ENCODE measurements at regions not wholly inside any gene's neighbourhood (a gene's known extent, or its start where the extent isn't known, plus 50 kb on each side); places are given as distances from the start of the nearest gene placed in this dataset.
"Not testable (repeated sequence)": the region's sequence is repeated elsewhere in the genome, so short reads cannot be mapped to it uniquely, and the experiment has no call there.

GRCh38 chr20:51958099-51959065 is 156.1 kb upstream of the SALL4 start:
- no peak for DNase-seq (ENCODE audit: low spot score)

- DNase-seq (ENCODE audit: low spot score): no peak
Observed at GRCh38 chr20:51955756-51956155, 153.4 kb upstream of the SALL4 start.

GRCh38 chr20:51953731-51954340 is 151.5 kb upstream of the SALL4 start:
- no peak for DNase-seq (ENCODE audit: low spot score)

GRCh38 chr20:51950926-51951325 is 148.6 kb upstream of the SALL4 start:
- DNase-seq (ENCODE audit: low spot score): no peak

GRCh38 chr20:51946586-51946985 is 144.3 kb upstream of the SALL4 start:
- DNase-seq (ENCODE audit: low spot score): no peak

- no peak for DNase-seq (ENCODE audit: low spot score)
Observed at GRCh38 chr20:51945881-51946280, 143.6 kb upstream of the SALL4 start.

- DNase-seq (ENCODE audit: low spot score): no peak
Observed at GRCh38 chr20:51945177-51945576, 142.9 kb upstream of the SALL4 start.

GRCh38 chr20:51943761-51944160 is 141.4 kb upstream of the SALL4 start:
- no peak for DNase-seq (ENCODE audit: low spot score)

- not testable (repeated sequence) for DNase-seq (ENCODE audit: low spot score)
Observed at GRCh38 chr20:51943326-51943725, 141.0 kb upstream of the SALL4 start.

GRCh38 chr20:51941503-51941902 is 139.2 kb upstream of the SALL4 start:
- DNase-seq (ENCODE audit: low spot score): no peak

GRCh38 chr20:51939259-51939585 is 136.9 kb upstream of the SALL4 start:
- DNase-seq (ENCODE audit: low spot score): no peak

GRCh38 chr20:51938559-51939258 is 136.4 kb upstream of the SALL4 start:
- no peak for DNase-seq (ENCODE audit: low spot score)

- no peak for DNase-seq (ENCODE audit: low spot score)
Observed at GRCh38 chr20:51937779-51938178, 135.5 kb upstream of the SALL4 start.

GRCh38 chr20:51936377-51936776 is 134.1 kb upstream of the SALL4 start:
- no peak for DNase-seq (ENCODE audit: low spot score)

- DNase-seq (ENCODE audit: low spot score): no peak
Observed at GRCh38 chr20:51935003-51935358, 132.7 kb upstream of the SALL4 start.

- DNase-seq (ENCODE audit: low spot score): no peak
Observed at GRCh38 chr20:51934301-51935002, 132.1 kb upstream of the SALL4 start.

GRCh38 chr20:51931371-51931781 is 129.1 kb upstream of the SALL4 start:
- no peak for DNase-seq (ENCODE audit: low spot score)

GRCh38 chr20:51930775-51931174 is 128.5 kb upstream of the SALL4 start:
- no peak for DNase-seq (ENCODE audit: low spot score)

- DNase-seq (ENCODE audit: low spot score): no peak
Observed at GRCh38 chr20:51928931-51929330, 126.6 kb upstream of the SALL4 start.

GRCh38 chr20:51927970-51928369 is 125.6 kb upstream of the SALL4 start:
- not testable (repeated sequence) for DNase-seq (ENCODE audit: low spot score)

GRCh38 chr20:51926670-51927305 is 124.5 kb upstream of the SALL4 start:
- no peak for DNase-seq (ENCODE audit: low spot score)

- DNase-seq (ENCODE audit: low spot score): no peak
Observed at GRCh38 chr20:51924509-51924908, 122.2 kb upstream of the SALL4 start.

Data from CD4-positive, alpha-beta T cell treated with Interleukin-2 at 100 ng/mL for 4 hours (primary cell).